CD1c-positive myeloid dendritic cell (primary cell): ENCODE measurements at regions not wholly inside any gene's neighbourhood (a gene's known extent, or its start where the extent isn't known, plus 50 kb on each side); places are given as distances from the start of the nearest gene placed in this dataset.

ENCODE experiments used
- DNase-seq: peaks from one replicate; pipeline ENCODE4 v3.0.0-alpha.2; 2016; ENCODE audit errors: extremely low spot score

DNA sequence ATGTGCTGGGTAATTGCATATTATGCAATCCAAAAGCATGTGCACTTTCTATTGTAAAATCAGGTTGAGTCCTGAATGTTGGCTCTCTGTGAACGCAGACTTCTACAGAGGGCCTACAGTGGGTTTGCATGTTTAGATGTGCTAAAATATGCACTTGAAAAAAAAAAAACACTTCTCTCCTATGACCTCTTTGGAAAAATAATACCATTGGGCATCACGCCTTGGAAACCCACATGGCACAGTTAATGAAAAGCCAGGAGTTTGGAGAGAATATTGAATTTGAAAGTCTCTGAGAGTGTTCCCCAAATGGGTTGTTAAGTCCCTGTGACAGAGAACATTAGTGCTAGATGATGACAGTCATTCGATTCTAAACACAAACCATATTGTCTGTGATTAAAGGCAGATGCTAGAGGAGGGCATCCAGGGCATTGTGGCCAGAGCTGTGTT is 710.4 kb upstream of the PIK3C3 start:
- no peak for DNase-seq

DNA sequence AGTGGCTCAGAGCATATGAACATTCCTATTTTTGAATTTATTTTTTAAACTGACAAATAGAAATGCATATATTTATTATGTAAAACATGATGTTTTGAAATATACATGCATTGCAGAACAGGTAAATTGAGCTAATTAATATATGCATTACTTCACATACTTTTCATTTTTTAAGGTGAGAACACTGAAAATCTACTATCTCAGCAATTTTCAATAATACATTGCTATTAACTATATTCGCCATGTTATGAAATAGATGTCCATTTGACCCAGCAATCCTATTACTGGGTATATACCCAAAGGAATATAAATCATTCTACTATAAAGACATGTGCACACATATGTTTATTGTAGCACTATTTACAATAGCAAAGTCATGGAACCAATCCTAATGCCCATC is 717.7 kb upstream of the PIK3C3 start:
- no peak for DNase-seq

- DNase-seq = no peak
These were observed 723.4 kb upstream of the PIK3C3 start for GRCh38 chr18:41231681-41232080.

- no peak for DNase-seq
These were observed 727.0 kb upstream of the PIK3C3 start for GRCh38 chr18:41227993-41228392.

GRCh38 chr18:41226911-41227310 is 728.1 kb upstream of the PIK3C3 start:
- no peak for DNase-seq

- no peak for DNase-seq
These were observed 728.8 kb upstream of the PIK3C3 start for GRCh38 chr18:41226186-41226585.

DNA sequence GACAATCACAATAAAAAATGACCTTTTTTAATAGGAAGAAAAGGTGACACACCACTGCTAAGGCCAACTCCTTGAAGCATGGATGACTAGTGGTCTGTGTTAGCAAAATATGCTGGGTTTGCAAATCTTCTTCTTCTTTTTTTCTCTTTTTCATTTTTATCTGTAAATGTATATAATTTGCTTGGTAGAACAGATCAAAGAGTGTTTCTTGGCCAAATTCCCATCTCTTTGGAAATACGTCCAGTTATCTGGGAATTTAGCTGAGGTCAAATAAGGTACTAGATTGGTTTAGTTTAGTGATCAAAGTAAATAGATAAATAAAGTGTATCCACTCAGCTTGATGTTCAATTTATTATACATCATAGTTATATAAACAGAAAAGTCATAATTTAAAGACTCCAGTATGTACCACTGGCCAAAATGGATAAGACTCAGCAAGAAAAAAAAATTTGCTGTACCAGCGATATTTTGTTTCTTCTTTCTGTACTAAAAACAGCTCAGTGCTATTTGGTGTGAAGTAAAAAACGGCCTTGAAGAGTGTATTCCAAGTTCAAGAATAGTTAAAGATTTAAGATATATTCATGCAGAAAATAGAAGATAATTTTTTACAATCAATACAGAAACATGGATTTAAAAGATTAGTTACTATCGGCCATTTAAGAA is 738.6 kb upstream of the PIK3C3 start:
- DNase-seq = no peak

- DNase-seq = no peak
These were observed 747.3 kb upstream of the PIK3C3 start for GRCh38 chr18:41207706-41208105.

DNA sequence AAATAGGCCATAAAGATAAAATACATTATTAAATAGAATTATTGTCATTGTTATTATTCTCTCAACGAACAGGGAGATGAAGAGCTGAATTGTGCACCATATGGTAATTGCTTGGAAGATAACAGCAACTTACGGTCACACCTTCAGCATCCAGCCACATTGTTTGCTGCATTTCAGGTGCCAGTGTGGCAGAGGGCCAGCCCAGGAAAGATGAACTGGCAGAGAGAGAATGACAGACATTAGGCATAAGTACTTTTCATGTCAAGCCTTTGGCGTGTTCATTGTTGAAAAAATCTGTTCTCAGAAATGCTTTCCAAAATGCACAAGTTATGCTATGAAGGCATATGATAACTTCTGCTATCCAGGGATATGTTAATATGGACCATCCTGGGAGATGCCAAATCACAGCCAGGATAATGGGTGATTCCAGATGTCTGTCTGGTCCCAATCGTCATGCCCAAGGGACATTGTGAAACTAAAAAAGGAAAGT is 748.6 kb upstream of the PIK3C3 start:
- DNase-seq = no peak

- no peak for DNase-seq
These were observed 755.8 kb upstream of the PIK3C3 start for GRCh38 chr18:41199212-41199611.

DNA sequence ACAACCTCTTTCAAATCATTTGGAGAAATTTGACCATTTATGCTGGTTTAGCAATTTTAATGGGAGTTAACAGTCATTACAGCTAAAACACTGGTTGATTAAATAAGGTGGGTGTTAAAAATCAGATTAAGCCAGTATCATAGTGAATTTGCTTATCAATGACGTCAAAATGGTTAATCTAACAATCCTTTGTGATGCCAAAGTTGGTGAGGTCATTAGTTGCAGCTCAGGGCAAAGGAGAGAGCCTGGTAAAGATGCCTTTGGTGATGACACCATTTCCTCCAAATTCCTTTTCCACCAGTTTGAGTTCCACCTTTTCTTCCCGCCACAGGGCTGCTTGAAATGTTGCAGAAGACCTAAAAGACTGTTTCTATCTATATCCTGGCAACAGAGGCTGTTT is 757.1 kb upstream of the PIK3C3 start:
- no peak for DNase-seq

DNA sequence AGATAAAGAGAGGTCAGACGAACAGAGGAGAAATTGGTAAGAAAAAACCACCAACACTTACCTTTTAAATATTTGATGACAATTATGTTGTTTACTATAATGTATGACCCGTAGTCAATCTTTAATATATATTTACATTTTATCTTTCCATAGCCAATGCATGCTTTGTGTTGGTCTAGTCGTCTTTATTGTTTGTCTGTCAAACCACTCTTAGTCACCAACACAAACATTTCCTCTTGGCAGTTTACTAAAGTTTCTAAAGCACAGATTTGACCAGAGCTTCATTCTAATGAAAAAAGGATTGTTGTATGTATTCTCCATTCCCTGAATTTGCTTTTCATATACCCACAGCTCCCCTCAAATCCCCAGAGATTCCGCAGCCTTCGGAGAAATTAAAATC is 784.7 kb upstream of the PIK3C3 start:
- no peak for DNase-seq

DNA sequence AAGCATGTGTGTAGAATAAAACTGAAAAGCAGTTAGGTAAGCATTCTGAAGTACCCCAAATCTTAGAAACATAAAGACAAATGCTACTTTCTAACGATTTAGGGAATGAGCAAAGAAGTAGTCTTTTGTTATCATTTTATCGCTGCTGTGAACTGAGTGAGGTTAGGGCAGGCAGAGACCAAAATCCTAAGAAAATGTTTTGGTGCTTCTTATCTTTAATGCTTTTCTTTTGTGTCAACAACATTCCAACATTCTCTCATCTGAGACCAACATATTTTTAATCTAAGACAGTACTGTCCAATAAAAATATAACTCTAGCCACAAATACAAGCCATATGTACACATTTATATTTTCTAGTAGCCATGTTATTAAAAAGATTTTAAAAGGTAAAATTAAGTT is 789.4 kb upstream of the PIK3C3 start:
- DNase-seq = no peak

DNA sequence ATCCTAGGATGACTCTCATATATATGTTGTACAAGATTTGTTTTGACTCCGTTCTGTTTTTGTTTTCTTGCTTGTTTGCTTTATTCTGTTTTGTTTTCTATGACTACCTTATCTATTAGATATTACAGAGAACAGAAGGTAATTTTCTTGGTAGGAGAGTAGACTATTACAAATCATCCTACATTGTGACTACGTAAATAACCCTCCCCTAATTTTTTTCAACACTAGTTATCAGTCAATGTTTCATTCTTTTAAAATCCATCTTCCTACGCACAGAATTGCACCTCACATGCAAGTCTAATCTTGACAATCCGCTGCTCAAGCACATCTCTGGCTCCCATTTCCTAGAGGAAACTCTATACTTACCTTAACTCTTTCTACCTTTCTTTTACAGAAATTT is 792.3 kb upstream of the PIK3C3 start:
- DNase-seq = no peak

DNA sequence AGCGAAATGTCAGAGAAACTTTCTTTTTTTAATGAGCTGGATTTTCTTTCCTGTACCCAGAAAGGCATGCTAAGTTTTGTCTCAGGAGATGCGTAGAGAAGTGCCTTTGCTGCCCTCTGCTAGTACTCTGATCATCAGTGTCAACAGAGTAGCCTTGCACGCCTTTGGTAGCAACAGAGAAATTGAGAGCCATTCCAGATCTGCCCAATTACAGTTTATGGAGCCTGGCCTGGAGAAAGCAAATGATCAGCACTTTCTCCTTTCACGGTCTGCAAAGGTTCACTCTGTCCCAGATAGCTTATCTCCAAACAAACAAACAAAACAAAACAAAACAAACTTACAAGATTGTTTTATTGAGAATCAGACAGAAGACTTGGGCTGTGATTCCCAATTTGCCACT is 792.8 kb upstream of the PIK3C3 start:
- DNase-seq = no peak

GRCh38 chr18:41155910-41156851 is 798.9 kb upstream of the PIK3C3 start:
- no peak for DNase-seq

DNA sequence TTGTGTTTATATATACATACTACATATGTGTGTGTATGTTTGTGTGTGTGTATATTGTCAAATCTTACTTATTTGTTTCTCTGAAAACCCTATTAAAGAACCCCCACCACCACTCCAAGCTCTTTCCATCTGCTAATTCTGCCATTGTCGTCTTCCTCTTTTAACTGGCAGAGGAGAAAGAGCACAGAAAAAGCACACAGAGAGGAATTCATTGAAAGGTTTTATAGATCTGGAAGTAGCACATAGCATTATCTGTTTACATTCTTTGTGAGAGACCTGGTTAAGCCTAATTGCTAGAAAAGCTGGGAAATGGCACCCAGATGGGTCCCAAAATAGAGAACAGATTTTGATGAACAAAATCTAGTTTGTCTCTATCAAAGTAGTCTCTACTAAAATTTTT is 800.0 kb upstream of the PIK3C3 start:
- DNase-seq = no peak

GRCh38 chr18:41153871-41154270 is 801.2 kb upstream of the PIK3C3 start:
- DNase-seq = no peak

DNA sequence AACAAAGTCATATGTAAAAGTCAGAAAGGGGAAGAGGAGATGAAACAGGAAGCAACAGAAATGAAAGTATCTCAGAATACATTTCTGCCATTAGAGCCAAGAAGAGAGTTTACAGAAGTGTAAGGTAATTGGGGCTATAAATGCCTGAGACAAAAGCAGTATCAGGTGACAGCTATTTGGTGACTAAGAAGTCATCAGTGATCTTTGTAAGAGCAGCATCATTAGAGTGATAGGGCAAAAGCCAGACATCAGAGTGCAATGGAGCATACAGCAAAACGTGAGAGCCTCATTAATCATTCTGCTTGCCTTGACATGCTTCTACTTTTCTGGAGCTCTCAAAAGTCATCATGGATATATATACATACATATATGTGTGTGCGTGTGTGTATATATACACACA is 804.7 kb upstream of the PIK3C3 start:
- no peak for DNase-seq

GRCh38 chr18:41146301-41146700 is 808.7 kb upstream of the PIK3C3 start:
- no peak for DNase-seq

GRCh38 chr18:41145516-41145915 is 809.5 kb upstream of the PIK3C3 start:
- no peak for DNase-seq

- DNase-seq = no peak
These were observed 810.6 kb upstream of the PIK3C3 start for GRCh38 chr18:41144441-41144840.

DNA sequence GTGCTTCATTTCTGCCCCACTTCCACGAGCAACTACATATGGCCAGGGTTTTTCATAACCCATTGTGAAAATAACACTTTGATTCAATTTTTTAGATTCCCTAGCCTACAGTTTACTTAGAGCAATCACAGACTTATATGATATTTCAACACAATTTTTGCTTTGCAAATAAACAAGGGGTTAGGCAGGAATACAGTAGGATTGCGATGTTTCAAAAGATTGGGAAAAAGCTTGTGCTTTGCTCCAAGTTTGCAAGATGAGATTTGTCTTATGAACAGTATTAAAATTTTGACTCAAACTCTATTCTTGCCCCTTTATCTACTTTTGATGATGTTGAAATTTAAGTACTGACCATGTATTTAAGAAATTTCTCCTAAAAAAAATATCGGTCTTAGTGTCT is 814.5 kb upstream of the PIK3C3 start:
- no peak for DNase-seq
